Stimulated activated naive CD8-positive, alpha-beta T cell treated with anti-CD3 and anti-CD28 coated beads, Interleukin-15, Interleukin-2, amounts not matched to agents 100 U/mL and 50 U/mL, for 24 hours (primary cell): ENCODE measurements at regions not wholly inside any gene's neighbourhood (a gene's known extent, or its start where the extent isn't known, plus 50 kb on each side); places are given as distances from the start of the nearest gene placed in this dataset.

Source experiments
- ATAC-seq: fragments of 150-1000 bp; cut with Tn5 transposase; one replicate; pipeline ENCODE4 v1.10.0; 2021
- DNase-seq: peaks from one replicate; pipeline ENCODE4 v3.0.0; 2021

DNA sequence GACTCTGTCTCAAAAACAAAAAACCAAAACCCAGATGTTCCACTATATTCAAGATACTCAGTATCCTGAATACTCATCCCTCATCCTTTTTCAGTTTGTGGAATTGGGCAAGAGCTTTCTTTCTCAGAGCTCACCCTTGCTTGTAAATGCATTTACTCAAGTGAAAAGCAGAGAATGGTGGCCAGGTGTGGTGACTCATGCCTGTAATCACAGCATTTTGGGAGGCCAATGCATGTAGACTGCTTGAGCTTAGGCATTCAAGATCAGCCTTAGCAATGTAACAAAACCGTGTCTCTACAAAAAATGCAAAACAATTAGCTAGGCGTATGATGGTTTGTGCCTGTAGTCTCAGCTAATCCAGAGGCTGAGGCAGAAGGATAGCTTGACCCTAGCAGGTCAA is 553.2 kb upstream of the AMELY start:
- no peak for DNase-seq
- no peak for ATAC-seq

- DNase-seq (no peak), ATAC-seq (no peak)
Observed at GRCh38 chrY:7463711-7464110, 552.2 kb upstream of the AMELY start.

DNA sequence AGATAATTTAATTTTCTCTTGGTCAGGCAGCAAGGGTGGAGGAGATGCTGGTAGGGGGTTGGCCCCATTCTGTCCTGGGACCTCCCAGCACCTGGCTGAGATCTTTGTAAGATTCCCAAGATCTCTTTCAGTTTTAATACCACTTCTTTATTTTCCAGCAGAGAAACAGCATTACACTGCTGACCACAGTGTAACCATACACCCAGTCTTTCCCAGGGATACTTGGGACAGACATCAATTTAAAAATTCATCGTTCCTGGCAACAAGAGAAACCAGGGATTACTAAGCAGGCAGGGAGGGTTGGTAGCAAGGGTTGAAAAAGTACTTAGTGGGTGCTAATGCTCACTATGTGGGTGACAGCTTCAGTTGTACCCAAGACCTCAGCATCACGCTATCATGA is 551.6 kb upstream of the AMELY start:
- ATAC-seq (no peak), DNase-seq (no peak)

- DNase-seq, result no peak
- no peak for ATAC-seq
Observed at GRCh38 chrY:7462657-7463056, 551.1 kb upstream of the AMELY start.

DNA sequence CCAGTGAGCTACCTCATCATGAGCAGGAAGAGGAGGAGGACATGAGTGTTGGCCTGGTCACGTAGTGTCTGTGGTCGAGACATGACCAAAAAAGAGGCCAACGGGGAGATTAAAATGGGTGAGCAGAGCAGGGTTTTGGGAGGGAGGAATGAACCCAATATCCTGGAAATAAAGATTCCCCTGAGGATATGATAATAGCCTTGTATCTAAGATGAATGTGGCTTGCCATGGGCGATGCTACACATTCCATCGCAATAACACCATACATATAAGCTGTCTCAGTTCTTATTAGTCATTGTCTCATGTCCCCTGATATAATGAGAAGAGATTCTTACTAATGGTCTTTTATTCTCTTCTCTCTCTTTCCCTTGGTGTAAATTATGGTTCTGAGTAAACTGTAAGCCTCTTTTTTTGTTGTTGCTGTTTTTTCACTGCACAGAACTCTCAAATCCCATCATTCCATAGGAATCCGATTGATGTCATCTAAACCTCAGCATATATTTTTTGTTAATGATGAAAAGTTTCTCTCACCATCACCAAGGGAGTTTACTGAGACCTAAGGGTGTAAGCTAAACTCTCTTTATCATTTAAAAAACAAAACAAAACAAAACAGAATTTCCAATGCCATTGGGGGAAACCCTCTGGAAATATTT is 550.4 kb upstream of the AMELY start:
- DNase-seq, result no peak
- ATAC-seq, result no peak

DNA sequence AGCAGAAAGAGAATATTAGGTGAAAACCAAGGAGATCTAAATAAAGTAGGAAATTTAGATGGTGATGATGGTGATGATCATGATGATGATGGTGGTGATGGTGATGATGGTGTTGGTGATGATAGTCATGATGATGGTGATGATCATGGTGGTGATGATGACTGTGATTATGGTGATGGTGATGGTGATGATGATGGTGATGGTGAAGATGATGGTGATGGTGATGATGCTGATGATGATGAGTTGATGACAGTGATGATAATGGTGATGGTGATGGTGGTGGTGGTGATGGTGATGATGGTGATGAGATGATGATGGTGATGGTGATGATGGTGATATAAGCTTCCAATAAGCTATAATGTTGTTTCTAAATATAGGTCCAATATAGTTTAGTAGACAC is 548.2 kb upstream of the AMELY start:
- DNase-seq, result no peak
- no peak for ATAC-seq

- no peak for ATAC-seq
- DNase-seq, result no peak
Observed at GRCh38 chrY:7458301-7459078, 546.9 kb upstream of the AMELY start.

- no peak for DNase-seq
- no peak for ATAC-seq
Observed at GRCh38 chrY:7457286-7458015, 545.9 kb upstream of the AMELY start.

- ATAC-seq (no peak), DNase-seq (no peak)
Observed at GRCh38 chrY:7455626-7456025, 544.1 kb upstream of the AMELY start.

DNA sequence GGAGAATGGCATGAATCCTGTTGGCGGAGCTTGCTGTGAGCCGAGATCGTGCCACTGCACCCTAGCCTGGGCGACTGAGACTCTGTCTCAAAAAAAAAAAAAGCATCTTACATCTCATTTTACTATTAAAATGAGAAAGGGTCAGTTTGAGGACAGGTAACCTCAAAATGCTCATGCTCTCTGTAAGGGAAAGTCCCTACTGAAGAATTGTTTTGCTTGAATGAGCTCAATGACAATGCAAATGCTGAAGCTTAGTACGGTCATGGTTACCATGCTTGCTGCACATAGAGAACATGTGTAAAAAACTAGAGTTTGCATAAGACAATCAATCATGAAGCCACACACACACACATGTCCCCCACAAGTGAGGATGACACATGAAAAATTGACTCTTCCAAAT is 541.8 kb upstream of the AMELY start:
- DNase-seq, result no peak
- ATAC-seq, result no peak

GRCh38 chrY:7452246-7452645 is 540.7 kb upstream of the AMELY start:
- ATAC-seq (no peak), DNase-seq (no peak)

GRCh38 chrY:7449860-7450259 is 538.3 kb upstream of the AMELY start:
- ATAC-seq, result no peak
- no peak for DNase-seq

DNA sequence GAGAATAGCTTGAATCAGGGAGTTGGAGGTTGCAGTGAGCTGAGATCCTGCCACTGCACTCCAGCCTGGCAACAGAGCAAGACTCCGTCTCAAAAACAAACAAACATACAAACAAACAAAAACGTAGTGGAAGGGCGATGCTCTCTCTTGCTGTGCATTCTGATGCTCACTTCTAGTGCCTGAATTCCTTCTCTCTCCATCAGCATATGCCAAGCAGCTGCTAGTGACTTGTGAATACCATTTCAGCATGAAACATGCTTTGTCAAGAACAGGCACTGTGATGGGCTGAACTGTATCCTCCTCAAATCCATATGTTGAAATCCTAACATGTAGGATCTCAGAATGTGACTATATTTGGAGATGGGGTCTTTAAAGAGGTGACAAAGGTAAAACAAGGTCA is 537.1 kb upstream of the AMELY start:
- ATAC-seq, result no peak
- DNase-seq, result no peak

GRCh38 chrY:7447881-7448516 is 536.4 kb upstream of the AMELY start:
- DNase-seq, result no peak
- ATAC-seq, result no peak

- DNase-seq (no peak), ATAC-seq (no peak)
Observed at GRCh38 chrY:7444141-7444540, 532.6 kb upstream of the AMELY start.

DNA sequence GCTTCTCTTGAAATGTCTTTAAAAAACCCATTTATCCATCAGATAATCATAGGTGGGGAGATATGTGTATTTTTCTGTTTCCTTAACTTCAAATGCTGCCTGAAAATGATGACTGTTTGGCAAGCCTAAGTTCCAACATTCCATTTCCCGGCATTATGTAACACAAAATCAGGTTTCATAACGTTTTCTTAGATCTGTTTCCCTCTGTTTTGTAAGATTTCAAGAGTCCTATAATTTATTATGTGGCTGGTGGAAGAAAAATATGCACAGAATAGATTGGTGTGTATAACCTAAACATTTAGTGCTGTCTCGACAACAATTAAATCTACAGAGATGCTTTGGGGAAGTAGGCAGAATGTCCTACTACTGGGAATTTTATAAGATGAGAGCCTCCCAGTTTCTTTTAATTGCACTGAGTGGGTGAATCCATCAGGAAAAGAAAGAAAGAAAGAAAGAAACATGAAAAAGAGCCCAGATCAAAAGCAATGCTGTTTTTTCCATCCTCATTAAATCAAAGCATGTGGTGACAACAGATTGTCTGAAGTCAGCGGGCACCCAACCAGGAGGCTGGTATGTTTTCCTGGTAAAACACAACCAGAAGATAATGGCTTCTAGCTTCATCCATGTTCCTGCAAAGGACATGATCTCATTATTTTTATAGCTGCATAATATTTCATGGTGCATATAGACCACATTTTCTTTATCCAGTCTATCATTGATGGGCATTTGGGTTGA is 529.4 kb upstream of the AMELY start:
- no peak for ATAC-seq
- DNase-seq, result no peak

DNA sequence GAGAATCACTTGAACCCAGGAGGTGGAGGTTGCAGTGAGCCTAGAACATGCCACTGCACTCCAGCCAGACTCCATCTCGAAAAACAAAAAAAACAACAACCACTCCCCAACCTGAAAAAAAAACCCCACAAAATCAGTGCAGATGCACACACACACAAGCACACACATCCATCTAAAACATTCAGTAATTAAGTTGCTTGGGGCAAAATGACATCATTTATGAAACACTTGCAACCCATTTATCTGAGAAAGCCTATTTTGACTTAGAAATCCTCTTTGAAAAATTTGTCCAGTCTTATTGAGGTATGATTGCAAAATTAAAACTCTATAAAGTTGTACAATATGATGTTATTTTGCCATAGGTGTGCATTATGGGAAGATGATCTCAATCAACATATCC is 525.5 kb upstream of the AMELY start:
- no peak for ATAC-seq

DNA sequence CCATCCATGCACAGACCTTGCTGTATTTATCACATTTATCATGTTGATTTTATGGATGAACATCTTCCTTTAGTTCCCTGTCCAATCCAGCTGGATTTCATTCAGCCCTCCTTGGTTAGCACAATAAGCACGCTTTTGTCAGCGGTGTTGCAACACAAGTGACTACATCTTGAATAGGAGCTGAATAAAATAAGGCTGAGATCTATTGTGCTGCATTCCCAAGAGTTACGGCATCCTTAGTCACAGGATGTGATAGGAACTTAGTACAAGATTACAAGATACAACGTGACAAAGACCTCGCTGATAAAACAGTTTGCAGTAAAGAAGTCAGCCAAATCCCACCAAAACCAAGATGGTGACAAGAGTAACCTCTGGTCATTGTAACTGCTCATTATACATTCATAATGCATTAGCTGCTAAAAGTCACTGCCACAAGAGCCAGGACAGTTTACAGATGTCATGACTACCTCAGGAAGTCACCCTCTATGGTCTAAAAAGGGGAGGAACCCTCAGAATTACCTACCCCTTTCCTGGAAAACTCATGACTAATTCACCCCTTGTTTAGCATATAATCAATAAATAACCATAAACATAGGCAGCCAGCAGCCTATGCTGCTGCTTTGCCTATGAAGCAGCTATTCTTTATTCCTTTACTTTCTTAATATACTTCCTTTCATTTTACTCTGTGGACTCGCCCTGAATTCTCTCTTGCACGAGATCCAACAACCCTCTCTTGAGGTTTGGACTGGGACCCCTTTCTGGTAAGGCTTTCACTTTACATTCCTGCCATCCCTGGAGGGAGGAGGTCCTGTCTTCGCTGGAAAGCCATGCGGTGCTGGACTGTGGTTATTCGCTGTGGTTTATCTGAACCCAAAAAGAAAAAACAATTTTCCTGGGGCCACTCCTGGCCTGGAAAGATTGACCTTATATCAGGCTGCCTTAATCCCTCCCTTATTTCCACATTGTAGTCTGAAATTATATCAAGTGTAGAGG is 522.6 kb upstream of the AMELY start:
- DNase-seq (no peak), ATAC-seq (no peak)

More for the DNA sequence above, 525.5 kb upstream of the AMELY start:
- DNase-seq, result no peak

DNA sequence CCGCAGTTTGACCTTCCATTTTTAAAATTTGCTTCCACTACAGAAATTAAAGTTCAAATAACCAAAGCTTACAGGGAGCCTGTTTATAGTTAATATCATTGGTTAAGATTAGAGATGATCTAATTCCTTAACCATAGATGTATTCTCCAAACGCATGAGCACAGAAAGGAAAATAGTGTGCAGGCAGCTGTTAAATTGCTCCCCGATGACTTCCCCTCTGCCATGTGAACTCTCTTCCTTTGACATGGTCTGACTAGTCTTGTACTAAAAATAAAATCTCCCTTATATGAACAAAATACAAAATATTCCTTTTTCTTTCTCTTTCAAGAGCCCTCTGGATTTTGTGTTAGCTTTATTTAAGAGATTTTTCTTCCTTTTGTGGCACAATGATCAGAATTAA is 507.6 kb upstream of the AMELY start:
- DNase-seq (no peak), ATAC-seq (no peak)

DNA sequence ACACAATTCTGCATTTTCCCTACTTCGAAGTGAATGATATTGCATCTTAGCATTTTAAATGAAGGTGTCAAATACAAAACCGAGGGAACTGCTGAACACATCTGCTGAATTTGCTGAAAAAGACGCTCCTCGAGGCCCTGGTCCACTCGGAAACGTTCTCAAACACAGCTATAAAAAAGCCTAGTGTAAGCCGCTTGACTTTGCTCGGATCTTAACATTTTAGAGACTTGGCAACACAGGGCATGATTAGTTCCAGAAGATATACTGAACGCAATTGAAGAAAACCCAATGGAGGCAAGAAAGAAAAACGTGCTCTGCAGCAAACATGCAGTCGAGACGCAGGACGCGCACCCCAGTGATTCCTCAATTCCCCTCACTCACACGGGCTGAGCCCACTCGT is 506.4 kb upstream of the AMELY start:
- DNase-seq (no peak), ATAC-seq (no peak)

DNA sequence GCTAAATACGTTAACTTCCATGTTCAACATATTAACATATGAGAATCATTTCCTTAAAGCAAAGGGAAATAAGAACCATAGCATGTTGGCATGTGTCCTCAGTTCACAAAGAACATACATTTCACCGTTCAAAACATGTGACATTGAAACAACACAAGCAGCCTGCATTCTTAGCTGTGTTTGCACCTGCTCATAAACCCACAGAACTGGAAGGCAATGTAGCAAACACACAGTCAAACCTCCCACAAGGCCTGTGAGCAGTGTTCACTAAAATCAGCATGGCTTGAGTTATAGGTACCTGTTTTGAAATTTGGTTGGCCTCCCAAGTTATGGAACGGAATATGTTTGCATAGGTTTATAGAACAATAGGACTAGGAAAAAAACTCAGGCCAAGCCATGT is 504.9 kb upstream of the AMELY start:
- DNase-seq, result no peak
- ATAC-seq, result no peak
